ENCODE measurements at regions not wholly inside any gene's neighbourhood (a gene's known extent, or its start where the extent isn't known, plus 50 kb on each side); places are given as distances from the start of the nearest gene placed in this dataset.

DNA sequence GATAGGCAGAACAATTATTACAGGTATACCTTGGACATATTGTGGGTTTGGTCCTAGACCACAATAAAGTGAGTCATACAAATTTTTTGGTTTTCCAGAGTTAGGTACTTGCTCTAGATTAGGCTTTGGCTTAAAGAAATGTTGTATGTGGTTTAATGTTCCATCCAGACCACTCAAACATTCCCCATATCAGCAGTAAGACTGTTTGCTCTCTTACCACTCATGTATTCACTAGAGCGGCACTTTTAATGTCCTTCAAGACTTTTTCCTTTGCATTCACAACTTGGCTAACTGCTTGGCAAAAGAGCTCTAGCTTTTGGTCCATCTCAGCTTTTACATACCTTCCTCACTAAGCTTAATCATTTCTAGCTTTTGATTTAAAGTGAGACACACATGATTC lies 250.5 kb upstream of the SETMAR start:
- Histone ChIP-seq H3K9me3 (peaks cover 0 to 5% (median 0%) of the 10 kb centered on the region in 3 donors), H3K27ac (no peak overlapping the region), H3K4me1 (no peaks in the 10 kb centered on the region), H3K4me3 (no peak overlapping the region), H3K27me3 (no peaks in the 10 kb centered on the region), H3K36me3 (no peaks in the 10 kb centered on the region)
- 92 to 100% methylated on average over 1 of the region's 1 CpG for WGBS, 2 donors (ENCODE audit: low coverage in 1 of 2)
- TF ChIP-seq POLR2AphosphoS5 (IDR thresholded peaks at IDR 0.05) (no peak), POLR2A (IDR thresholded peaks at IDR 0.05) (no peak), EP300 (IDR thresholded peaks at IDR 0.05) (no peak)
- TF ChIP-seq, protein P1, sequence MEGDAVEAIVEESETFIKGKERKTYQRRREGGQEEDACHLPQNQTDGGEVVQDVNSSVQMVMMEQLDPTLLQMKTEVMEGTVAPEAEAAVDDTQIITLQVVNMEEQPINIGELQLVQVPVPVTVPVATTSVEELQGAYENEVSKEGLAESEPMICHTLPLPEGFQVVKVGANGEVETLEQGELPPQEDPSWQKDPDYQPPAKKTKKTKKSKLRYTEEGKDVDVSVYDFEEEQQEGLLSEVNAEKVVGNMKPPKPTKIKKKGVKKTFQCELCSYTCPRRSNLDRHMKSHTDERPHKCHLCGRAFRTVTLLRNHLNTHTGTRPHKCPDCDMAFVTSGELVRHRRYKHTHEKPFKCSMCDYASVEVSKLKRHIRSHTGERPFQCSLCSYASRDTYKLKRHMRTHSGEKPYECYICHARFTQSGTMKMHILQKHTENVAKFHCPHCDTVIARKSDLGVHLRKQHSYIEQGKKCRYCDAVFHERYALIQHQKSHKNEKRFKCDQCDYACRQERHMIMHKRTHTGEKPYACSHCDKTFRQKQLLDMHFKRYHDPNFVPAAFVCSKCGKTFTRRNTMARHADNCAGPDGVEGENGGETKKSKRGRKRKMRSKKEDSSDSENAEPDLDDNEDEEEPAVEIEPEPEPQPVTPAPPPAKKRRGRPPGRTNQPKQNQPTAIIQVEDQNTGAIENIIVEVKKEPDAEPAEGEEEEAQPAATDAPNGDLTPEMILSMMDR (IDR thresholded peaks at IDR 0.05), result no peak
- no peak for ATAC-seq

DNA sequence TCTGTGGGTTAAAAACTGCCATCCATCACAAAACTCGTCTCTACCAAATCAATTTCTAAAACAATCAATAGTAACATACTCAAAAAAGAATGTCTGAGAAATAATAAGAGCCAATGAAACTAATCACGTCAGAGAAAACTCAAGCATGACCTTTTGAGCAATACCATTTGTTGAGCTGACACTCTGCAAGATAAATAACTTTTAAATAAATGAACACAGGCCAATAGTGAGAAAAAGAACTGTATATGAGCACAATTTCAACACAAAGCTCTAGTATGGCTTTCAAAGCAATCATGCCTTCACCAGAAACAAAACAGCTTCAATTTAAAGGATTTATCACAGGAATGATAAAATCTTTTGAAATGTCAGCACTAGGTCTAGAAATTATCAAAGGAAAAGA lies 249.2 kb upstream of the SETMAR start:
- no peaks in the 10 kb centered on the region for H3K36me3 ChIP-seq
- no peaks in the 10 kb centered on the region for H3K27me3 ChIP-seq
- no peak for ATAC-seq
- no peak overlapping the region for H3K4me3 ChIP-seq
- 40 to 55% methylated on average over 2 of the region's 2 CpGs for WGBS, 2 donors (ENCODE audit: low coverage in 1 of 2)
- no peak for TF ChIP-seq POLR2A (IDR thresholded peaks at IDR 0.05)
- TF ChIP-seq EP300 (IDR thresholded peaks at IDR 0.05), result no peak
- no peak for TF ChIP-seq POLR2AphosphoS5 (IDR thresholded peaks at IDR 0.05)
- TF ChIP-seq, protein P1 (IDR thresholded peaks at IDR 0.05), result no peak
- H3K27ac ChIP-seq, result no peak overlapping the region
- H3K4me1 ChIP-seq, result no peaks in the 10 kb centered on the region
- H3K9me3 ChIP-seq, result peaks cover 0 to 5% (median 0%) of the 10 kb centered on the region in 3 donors

GRCh38 chr3:4060064-4060463 lies 243.1 kb upstream of the SETMAR start:
- no peaks in the 10 kb centered on the region for H3K9me3 ChIP-seq
- H3K27ac ChIP-seq, result no peak overlapping the region
- H3K4me1 ChIP-seq, result peaks cover 0 to 7% (median 0%) of the 10 kb centered on the region in 3 donors
- H3K27me3 ChIP-seq, result no peaks in the 10 kb centered on the region
- H3K36me3 ChIP-seq, result no peaks in the 10 kb centered on the region
- no peak for ATAC-seq
- H3K4me3 ChIP-seq, result no peak overlapping the region
- TF ChIP-seq EP300 (IDR thresholded peaks at IDR 0.05), result no peak
- no peak for TF ChIP-seq POLR2AphosphoS5 (IDR thresholded peaks at IDR 0.05)
- no peak for TF ChIP-seq POLR2A (IDR thresholded peaks at IDR 0.05)
- TF ChIP-seq, protein P1 (IDR thresholded peaks at IDR 0.05), result no peak
- 35 to 46% methylated on average over 5 of the region's 5 CpGs for WGBS, 2 donors (ENCODE audit: low coverage in 1 of 2)

- no peaks in the 10 kb centered on the region for H3K36me3 ChIP-seq
- no peak for TF ChIP-seq EP300 (IDR thresholded peaks at IDR 0.05)
- TF ChIP-seq, protein P1 (IDR thresholded peaks at IDR 0.05), result no peak
- TF ChIP-seq POLR2AphosphoS5 (IDR thresholded peaks at IDR 0.05), result no peak
- no peak for TF ChIP-seq POLR2A (IDR thresholded peaks at IDR 0.05)
- no peak overlapping the region for H3K4me3 ChIP-seq
- no peaks in the 10 kb centered on the region for H3K27me3 ChIP-seq
- H3K4me1 ChIP-seq, result peaks cover 0 to 7% (median 0%) of the 10 kb centered on the region in 3 donors
- WGBS, 2 donors (ENCODE audit: low coverage in 1 of 2), result 71 to 92% methylated on average over 1 of the region's 1 CpG
- H3K9me3 ChIP-seq, result no peaks in the 10 kb centered on the region
- no peak for ATAC-seq
- H3K27ac ChIP-seq, result no peak overlapping the region
Observed at GRCh38 chr3:4060603-4061002, 242.6 kb upstream of the SETMAR start.

- Histone ChIP-seq H3K27ac (no peak overlapping the region), H3K4me1 (peaks cover 0 to 7% (median 0%) of the 10 kb centered on the region in 3 donors)
- ATAC-seq, result no peak
Observed at GRCh38 chr3:4061195-4061594, 242.0 kb upstream of the SETMAR start.

More at GRCh38 chr3:4061195-4061594, 242.0 kb upstream of the SETMAR start:
- H3K4me3 ChIP-seq, result no peak overlapping the region
- no peaks in the 10 kb centered on the region for H3K36me3 ChIP-seq
- H3K27me3 ChIP-seq, result no peaks in the 10 kb centered on the region
- no peaks in the 10 kb centered on the region for H3K9me3 ChIP-seq
- TF ChIP-seq, protein P1 (IDR thresholded peaks at IDR 0.05), result no peak
- TF ChIP-seq POLR2A (IDR thresholded peaks at IDR 0.05), result no peak
- no peak for TF ChIP-seq EP300 (IDR thresholded peaks at IDR 0.05)
- TF ChIP-seq POLR2AphosphoS5 (IDR thresholded peaks at IDR 0.05), result no peak
